GM18519 (cell line): ENCODE measurements at regions not wholly inside any gene's neighbourhood (a gene's known extent, or its start where the extent isn't known, plus 50 kb on each side); places are given as distances from the start of the nearest gene placed in this dataset.
"Not testable (repeated sequence)": the region's sequence is repeated elsewhere in the genome, so short reads cannot be mapped to it uniquely, and the experiment has no call there.

Source experiments
- ATAC-seq: cut with Tn5 transposase; IDR thresholded peaks from one replicate; pipeline ENCODE4 v1.9.1; 2021; ENCODE audit warnings: mild to moderate bottlenecking, moderate library complexity; ENCODE audit not compliant: unreplicated experiment, low FRiP score

DNA sequence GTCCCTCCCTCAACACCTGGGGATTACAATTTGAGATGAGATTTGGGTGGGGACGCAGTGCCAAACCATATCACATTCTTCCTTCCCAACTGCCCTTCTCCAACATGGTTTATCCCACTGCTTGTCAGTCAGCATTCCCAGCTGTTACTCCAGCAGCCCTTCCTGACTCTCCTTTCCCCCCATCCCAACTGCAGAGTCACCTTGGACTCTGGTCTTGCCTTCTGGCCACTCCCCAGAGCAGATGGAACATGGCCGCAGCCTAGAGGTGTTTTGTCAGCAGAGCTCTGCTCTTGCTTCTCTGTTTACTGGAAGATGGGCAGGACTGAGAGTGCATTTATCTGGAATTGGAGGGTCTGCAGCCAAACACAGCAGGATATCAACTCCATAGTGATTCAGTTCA is 51.2 kb upstream of the MEX3C start:
- no peak for ATAC-seq

DNA sequence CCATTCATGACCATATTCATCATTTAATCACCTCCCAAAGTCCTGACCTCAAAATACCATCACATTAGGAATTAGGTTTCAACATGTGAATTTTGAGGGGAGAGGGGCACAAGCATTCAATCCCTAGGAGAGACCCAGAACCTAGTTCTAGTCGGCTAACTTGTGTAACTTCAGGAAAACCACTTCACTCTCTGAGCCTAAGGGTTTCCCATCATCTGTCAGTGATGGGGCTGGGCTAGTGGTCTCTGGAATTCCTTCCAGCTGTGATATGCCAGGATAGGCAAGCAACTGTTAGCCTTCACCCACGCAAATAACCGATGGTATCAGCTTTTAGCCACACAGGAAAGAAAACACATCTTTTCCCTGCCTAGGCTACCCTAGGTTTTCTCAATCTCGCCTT is 52.5 kb upstream of the MEX3C start:
- ATAC-seq: no peak

DNA sequence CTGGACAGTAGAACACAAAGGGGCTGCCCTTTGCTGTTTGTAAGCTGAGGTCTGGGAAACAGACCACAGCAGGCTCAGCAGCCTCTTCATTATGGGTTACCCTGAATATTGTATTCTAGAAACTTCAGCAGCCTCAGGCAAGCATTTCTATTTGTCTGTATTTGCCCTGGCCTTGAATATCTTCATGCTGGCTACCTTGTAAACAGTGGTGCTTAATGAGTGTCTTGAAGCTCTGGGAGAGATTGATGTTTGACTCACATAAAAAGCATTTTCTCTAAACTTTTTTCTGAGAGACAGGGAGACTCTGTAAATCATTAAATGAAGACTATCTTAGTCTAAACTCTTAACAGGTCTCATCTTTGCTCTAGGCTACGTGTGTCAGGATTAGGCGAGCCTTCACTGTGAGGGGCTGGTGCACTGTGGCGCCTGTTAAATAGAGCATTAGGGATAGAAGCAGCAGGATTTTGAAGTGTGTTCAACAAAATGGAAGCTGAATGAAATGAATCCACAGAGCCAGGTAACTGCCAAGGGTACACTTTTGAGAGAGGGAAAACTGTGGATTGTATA is 53.1 kb upstream of the MEX3C start:
- ATAC-seq: no peak

DNA sequence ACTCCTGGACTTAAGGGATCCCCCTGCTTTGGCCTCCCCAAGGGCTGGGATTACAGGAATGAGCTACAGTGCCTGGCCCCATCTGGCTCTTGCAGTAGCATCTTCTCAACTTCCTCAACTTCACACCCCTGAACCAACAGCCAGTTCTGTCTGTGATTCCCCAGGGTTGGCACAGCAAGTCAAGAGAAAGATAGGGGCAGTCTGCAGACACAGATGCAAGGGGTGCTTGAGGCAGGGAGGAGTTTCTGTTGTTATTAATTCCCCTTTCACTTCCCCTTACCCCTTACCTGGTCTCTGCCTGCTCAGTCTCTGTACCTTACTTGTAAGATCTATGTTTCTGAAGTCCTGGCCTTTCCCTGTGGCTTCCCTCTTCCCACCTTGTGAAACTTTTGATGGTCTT is 54.1 kb upstream of the MEX3C start:
- ATAC-seq: peak; percentile 100

DNA sequence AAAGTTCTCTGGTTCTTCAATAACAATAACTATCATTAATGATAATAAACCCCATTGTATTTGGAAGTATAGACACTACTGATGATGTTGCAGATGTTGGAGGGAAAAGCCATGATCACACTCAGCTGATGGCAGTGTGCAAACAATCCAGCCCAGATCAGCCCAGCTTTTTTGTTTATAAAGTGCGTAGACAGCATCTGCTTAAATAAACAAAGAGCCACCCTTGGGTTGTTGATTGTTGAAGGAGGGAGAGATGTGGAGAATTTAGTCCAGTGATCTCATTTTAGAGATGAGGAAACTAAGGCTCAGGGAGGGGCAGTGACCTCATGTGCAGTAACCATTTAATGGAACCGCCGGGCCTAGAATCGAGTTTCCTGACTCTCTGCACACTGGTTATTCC is 56.0 kb upstream of the MEX3C start:
- no peak for ATAC-seq

DNA sequence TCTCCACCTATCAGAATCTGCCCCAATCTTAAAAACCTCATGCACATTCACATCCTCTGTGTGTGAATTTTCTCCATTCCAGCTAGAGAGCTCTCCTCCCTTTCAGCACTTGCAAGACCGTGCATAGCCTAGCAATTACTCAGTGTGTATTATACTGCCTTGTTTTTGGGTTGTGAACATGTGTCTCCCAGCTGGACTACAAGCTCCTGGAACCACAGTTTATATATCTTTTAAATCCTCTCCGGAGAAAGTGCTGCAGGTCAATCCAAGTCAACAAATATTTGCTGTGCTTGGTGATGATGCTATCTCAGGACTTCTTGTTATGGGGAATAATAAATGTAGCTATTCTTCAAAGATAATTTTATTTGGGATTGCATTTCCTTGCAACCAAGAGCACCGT is 58.2 kb upstream of the MEX3C start:
- no peak for ATAC-seq

DNA sequence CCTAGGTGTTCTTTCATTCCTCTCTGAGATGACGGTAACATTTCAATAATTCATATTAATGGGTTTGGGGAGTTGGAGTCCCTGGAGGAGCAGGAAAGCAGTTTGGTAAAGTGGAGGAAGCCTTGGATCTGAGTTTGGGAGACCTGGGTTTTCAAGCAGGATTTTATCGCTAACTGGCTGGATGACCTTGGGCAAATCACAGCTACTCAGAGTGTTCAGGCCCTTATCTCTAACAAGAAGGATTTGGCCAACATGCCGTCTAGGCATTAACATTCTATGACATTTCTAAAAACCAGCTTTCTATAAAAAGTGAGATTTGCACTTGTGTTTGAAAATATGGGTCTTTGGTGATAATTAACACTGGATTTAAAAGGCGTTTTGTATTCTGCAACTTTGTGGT is 59.7 kb upstream of the MEX3C start:
- ATAC-seq: no peak

DNA sequence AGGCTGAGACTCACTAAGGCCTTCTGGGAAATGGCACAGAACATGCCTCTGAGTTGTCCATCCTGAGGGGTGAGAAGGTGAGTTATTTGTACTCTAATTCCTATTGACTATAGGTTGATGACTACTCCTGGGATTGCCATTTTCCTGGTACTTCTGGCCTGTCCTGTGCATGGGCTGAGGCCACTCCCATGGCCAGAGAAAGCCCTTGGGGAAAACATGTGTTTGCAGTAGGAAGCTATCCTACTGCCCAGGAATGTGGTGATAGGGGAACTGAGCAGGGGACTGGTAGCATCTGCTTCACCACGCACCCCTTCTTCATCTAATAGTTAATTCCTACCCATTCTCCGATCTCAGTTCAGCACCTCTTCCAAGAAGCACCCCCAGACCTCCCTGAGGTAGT is 62.6 kb upstream of the MEX3C start:
- no peak for ATAC-seq

DNA sequence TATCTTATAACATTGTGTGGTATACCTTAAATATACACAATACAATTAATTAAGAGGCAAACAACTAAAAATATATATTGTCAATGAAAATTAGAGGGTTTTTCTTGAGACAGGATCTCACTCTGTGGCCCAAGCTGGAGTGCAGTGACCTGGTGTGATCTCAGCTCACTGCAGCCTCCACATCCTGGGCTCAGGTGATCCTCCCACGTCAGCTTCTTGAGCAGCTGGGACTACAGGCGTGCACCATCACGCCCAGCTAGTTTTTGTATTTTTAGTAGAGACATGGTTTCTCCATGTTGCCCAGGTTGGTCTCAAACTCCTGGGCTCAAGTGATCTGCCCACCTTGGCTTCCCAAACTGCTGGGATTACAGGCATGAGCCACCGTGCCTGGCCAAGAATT is 68.6 kb upstream of the MEX3C start:
- ATAC-seq: not testable (repeated sequence)

DNA sequence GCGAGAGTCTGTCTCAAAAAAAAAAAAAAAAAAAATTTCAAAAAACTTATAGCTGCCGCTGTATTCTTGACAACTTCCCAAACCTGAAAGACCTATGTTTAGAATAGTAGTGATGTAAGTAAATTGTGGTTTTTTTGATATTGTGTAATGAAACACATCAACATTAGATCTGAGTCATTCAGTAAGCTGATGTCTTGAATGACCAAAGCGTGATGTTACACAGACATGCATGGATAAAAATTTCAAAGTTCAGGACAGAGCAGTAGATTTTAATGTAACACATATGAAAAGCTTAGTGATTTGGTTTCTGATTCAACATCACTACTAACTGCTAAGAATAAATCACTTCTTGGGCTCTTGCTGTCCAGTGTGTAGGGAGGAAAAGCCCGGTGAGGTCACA is 69.3 kb upstream of the MEX3C start:
- ATAC-seq: no peak

DNA sequence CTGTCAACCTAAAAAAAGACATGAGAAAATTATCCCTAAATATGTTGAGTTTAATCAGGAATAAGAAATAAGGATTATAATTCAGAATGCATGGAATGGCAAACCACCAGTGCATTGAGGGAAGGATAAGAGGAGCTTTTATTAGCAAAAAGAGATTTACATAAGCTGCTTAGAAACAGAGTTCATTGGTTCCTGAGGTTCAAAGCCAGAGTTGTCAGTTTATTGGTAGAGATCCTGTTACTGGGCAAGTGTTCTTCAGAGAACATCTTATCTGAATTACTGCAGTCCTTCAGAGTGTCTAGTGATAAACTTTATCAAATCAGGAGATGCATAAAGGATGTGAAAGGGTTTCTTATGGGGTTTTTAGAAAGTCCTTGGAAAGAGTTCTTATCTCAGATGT is 76.0 kb upstream of the MEX3C start:
- no peak for ATAC-seq

DNA sequence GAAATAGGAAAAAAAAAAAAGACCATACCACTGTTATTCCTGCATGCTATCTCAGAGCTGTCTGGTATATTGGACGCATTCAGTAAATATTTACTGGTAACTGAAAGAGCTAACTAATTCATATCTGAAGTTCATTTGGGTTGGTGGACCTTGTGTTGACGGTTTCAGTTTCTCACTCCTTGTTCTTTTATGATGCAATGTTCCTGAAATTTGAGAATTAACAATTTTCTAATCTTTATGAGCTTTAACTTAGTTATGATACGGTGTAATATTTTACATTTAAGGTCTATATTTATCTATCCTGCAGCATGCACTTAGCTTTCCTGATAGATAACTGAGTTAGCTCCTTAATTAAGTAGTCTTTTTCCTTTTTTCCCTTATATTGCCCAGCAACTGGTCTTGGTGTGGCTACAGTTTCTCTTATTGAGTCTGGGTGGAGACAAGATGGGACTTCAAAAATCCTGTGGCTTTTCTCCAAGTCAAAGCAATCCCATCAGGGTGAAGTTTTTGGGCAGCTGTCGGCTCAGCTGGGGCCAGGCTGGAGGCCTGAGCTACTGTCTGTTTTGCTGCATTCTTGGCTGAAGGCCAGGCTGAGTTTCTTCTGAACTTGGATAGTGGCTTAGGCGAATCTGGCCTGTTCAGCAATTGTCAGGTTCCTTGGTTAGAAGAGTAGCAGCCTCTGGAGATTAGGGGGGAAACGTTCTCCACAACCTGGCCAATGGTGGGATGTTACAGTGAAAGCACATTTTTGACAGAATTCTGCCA is 78.4 kb upstream of the MEX3C start:
- ATAC-seq: no peak

DNA sequence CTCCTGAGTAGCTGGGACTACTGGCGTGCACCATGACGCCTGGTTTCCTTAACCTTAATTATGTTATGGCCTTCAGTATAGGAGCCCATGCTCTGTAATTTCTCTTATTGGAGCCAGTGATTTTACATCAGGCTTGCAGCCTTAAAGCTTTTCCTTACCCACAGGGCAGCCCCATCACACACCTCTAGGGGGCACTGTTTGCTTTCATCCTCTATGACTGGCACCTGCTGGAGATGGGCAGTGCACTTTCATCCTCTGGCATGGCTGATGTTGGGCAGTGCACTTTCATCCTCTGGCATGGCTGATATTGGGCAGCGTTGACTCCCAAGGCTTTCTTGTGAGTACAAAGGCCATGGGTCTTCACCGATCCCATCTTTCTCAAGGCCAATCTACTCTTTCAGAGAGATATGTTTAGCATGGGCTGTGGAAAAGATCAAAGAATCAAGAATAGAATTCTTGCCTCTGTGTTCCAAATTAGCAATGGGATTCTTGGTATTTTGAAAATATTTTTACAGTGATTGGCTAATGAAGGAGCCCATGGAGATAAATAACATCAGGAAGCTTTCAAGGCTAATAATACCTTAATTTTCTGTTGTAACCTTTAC is 80.7 kb upstream of the MEX3C start:
- no peak for ATAC-seq

DNA sequence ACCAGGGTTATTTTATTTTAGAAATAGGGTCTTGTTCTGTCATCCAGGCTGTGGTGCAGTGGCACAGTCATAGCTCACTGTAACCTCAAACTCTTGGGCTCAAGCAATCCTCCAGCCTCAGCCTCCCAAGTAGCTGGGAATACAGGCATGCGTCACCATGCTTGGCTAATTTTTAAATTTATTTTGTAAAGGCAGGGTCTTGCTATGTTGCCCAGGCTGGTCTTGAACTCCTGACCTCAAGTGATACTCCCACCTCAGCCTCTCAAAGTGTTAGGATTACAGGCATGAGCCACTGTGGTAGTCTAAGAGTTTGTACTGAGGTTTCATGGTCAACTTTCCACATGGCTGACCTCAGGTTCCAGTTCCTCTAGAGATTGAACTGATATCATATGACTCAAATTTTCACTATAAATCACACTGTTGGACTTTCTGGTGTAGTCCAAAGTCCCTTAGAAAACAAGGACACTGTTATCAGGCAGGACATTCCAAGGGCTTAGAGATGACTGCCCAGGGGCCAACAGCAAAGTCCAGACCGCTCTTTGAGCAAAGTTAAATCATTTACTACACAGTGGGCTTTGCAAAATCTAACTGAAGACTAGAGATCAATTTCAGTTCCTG is 82.0 kb upstream of the MEX3C start:
- ATAC-seq: peak; percentile 73

DNA sequence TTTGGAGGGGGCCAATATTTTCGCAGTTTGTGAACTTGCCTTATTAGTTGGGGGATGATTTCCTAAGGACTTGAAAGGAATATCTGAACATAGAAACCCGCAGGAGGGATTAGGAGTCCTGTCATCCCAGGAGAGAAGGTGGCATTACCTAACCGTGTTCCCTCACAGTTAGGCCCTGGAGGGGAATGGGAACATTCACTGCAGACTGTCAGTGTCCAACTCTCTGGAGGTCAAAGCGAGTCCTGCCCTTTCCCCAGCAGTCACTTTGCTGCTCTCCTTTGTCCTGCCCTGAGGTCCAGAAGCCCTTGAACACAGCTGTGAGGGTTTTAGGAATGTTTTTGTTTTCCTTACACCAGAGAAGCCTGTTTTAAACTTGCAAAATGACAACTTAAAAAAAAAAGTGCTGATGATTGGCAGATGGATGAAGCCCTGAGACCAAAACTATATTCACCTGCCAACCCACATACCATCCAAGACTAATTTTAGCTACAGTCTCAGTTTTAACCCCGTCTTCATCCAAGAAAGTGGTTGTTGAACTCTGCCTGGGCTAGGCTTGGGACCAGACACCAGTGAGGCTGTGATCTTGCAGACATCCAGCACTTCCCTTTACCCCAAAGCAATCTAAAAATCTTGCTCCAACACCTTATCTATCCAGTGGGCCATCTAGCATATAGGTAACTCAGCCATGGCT is 90.5 kb upstream of the MEX3C start:
- ATAC-seq: no peak

DNA sequence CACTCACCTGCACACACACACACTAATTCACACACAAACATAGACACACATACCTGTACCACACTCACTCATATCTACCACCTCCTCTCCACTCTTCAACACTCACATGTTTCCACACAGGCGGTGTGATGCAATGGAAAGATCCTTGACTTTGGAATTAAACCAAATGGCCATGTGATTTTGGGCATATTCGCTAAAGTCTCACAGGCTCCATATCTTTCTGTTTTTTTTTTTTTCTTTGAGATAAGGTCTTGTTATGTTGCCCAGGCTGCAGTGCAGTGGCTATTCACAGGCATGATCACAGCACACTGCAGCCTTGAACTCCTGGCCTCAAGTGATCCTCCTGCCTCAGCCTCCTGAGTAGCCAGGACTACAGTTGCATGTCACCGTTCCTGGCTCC is 91.1 kb upstream of the MEX3C start:
- no peak for ATAC-seq

DNA sequence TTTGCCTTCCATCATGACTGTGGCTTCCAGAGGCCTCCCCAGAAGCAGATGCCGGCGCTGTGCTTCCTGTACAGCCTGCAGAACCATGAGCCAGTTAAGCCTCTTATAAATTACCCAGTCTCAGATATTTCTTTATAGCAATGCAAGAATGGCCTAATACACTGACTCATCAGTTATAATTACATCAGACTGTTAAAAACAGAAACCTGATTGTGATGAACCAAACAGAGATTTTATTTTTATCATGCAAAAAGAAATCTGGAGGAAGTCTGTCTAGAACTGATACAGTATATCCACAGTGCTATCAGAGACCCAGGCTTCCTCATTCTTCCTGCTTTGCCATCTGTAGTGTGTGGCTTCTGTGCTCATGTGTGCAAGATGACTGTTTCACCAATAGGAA is 93.4 kb upstream of the MEX3C start:
- no peak for ATAC-seq

DNA sequence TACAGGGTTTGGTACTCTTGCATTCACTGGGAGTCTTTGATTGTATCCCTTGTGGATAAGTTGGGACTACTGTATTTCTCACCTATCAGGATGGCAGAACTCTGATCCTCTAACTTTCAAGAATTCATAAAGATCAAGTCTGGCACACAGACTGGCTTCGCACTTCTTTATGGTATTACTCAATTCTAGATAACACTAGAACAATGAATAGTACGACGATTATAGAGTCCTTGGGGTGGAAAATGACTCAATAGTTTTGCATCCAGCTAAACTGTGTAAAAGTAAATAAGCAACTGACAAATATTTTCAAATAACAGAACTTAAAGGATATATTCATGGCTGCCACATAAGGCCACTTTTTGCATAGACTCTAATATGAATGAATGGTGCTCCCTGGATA is 103.4 kb upstream of the MEX3C start:
- ATAC-seq: no peak

DNA sequence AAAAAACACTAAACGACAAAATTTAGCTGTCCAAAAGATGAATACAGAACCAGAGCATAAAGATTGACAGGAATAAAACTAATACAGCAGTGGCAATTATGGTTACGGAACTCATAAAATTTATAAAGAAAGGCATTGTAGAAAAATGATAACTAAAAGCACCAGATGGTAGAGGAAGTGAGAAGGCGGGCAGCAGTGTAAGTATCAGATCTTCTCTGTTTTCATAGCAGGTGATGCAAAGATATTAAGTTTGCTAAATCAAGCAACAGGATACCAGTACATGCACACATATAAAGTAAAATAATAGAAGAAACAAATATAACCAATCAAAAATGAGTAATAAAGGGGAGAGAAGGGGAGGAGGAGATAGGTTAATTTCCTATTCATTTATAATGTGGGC is 103.9 kb upstream of the MEX3C start:
- ATAC-seq: no peak

DNA sequence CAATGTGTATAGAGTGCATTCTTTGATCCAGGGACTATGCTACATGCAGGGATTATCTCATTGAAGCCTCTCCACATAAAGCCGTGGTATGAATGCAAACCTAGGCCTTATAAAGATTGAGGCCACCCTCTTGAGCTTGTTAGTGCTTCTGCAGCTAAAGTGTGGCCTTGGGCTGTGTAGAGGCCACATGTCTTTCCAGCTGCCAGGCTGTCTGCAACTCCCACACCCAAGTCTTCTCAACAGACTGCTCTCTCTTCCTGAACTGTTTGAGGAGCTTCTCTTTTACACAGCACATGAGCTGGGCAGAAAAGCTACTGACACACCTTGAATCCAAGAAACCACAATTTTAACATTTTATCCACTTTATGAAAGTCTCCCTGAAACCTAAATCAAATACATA is 119.2 kb upstream of the MEX3C start:
- ATAC-seq: no peak

DNA sequence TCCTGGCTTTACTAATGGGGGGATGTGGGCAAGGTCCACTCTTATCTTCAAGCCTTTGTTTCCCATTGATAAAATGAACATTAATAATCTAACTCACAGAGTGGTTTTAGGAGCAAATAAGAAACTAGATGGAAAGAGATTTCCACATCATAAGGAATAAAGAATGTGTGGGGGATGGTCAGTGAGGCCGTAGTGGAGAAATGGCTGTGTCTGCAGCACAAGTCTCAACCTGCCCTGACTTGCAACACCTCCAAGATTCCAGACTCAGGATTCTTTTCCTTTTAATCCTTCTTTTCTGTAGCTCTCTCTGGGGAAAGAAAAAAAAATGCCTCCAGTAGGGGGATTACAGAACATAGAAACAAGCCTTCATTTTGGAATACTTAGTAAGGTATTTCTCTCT is 124.2 kb upstream of the MEX3C start:
- ATAC-seq: no peak
